ENCODE measurements at regions not wholly inside any gene's neighbourhood (a gene's known extent, or its start where the extent isn't known, plus 50 kb on each side); places are given as distances from the start of the nearest gene placed in this dataset.

GRCh38 chr12:30188602-30189326 is 405.0 kb upstream of the TMTC1 start:
- Histone ChIP-seq H3K79me2 (ENCODE audit: control insufficient read depth, insufficient read depth, low read length) (no peaks in the 10 kb centered on the region), H3K9me3 (ENCODE audit: control extremely low read depth in 1 of 3, control insufficient read depth in 2 of 3, insufficient read depth in 1 of 3, low read length in 2 of 3) (no peaks in the 10 kb centered on the region), H3K27ac (ENCODE audit: low read length in 2 of 2) (no peak overlapping the region), H3K4me2 (replicated peaks; ENCODE audit: low read depth, low read length, poor library complexity, severe bottlenecking) (no peak overlapping the region), H3K36me3 (replicated peaks in 1 of 2; ENCODE audit: control extremely low read depth in 1 of 2, control insufficient read depth in 1 of 2, extremely low read depth in 1 of 2, insufficient read depth in 2 of 2, low read length in 1 of 2) (no peaks in the 10 kb centered on the region), H3K4me3 (ENCODE audit: control extremely low read depth in 1 of 5, extremely low read depth in 1 of 5, insufficient read depth in 1 of 5, low read depth in 2 of 5, low read length in 4 of 5) (no peak overlapping the region), H2AFZ (ENCODE audit: insufficient read depth, low read depth, low read length, poor library complexity, severe bottlenecking) (no peak overlapping the region), H3K9ac (ENCODE audit: low read length) (no peak overlapping the region), H3K27me3 (replicated peaks in 1 of 4; ENCODE audit: control extremely low read depth in 1 of 4, control insufficient read depth in 3 of 4, insufficient read depth in 4 of 4, low read length in 3 of 4) (no peaks in the 10 kb centered on the region), H4K20me1 (ENCODE audit: control insufficient read depth, insufficient read depth, low read length, poor library complexity, severe bottlenecking) (no peaks in the 10 kb centered on the region), H3K4me1 (ENCODE audit: control insufficient read depth in 2 of 2, insufficient read depth in 2 of 2, low read length in 2 of 2) (no peaks in the 10 kb centered on the region)
- no peaks in the 10 kb centered on the region for H3K4me1 Mint-ChIP-seq
- no peak for TF ChIP-seq EZH2 (IDR thresholded peaks at IDR 0.05; ENCODE audit: borderline replicate concordance, insufficient read depth, low read depth, low read length, poor library complexity, severe bottlenecking)
- TF ChIP-seq CTCF (IDR thresholded peaks at IDR 0.05) = no peak
- ChIA-PET CTCF (no interaction called here), POLR2A (no interaction called here)
- 79% methylated on average over 4 of the region's 8 CpGs for WGBS (ENCODE audit: insufficient coverage)
- no peak overlapping the region for H3K27ac Mint-ChIP-seq
- no peak overlapping the region for H3K4me3 Mint-ChIP-seq
- intact Hi-C loops (cut with micrococcal nuclease) = no loop called here
- DNase-seq (no peak), ATAC-seq (ENCODE audit: low read depth) (no peak)
- no peaks in the 10 kb centered on the region for H3K9me3 Mint-ChIP-seq (ENCODE audit: insufficient read depth)
- H3K27me3 Mint-ChIP-seq = no peaks in the 10 kb centered on the region

- no peak for TF ChIP-seq EZH2 (IDR thresholded peaks at IDR 0.05; ENCODE audit: borderline replicate concordance, insufficient read depth, low read depth, low read length, poor library complexity, severe bottlenecking)
- no peak for TF ChIP-seq CTCF (IDR thresholded peaks at IDR 0.05)
- intact Hi-C loops (cut with micrococcal nuclease) = no loop called here
- Histone ChIP-seq H3K4me3 (ENCODE audit: control extremely low read depth in 1 of 5, extremely low read depth in 1 of 5, insufficient read depth in 1 of 5, low read depth in 2 of 5, low read length in 4 of 5) (no peak overlapping the region), H4K20me1 (ENCODE audit: control insufficient read depth, insufficient read depth, low read length, poor library complexity, severe bottlenecking) (no peaks in the 10 kb centered on the region), H3K27ac (ENCODE audit: low read length in 2 of 2) (no peak overlapping the region), H3K27me3 (replicated peaks in 1 of 4; ENCODE audit: control extremely low read depth in 1 of 4, control insufficient read depth in 3 of 4, insufficient read depth in 4 of 4, low read length in 3 of 4) (no peaks in the 10 kb centered on the region), H3K4me2 (replicated peaks; ENCODE audit: low read depth, low read length, poor library complexity, severe bottlenecking) (no peak overlapping the region), H3K9me3 (ENCODE audit: control extremely low read depth in 1 of 3, control insufficient read depth in 2 of 3, insufficient read depth in 1 of 3, low read length in 2 of 3) (peaks cover 0 to 4% (median 0%) of the 10 kb centered on the region in 3 donors), H3K4me1 (ENCODE audit: control insufficient read depth in 2 of 2, insufficient read depth in 2 of 2, low read length in 2 of 2) (no peaks in the 10 kb centered on the region), H3K36me3 (replicated peaks in 1 of 2; ENCODE audit: control extremely low read depth in 1 of 2, control insufficient read depth in 1 of 2, extremely low read depth in 1 of 2, insufficient read depth in 2 of 2, low read length in 1 of 2) (no peaks in the 10 kb centered on the region), H3K79me2 (ENCODE audit: control insufficient read depth, insufficient read depth, low read length) (no peaks in the 10 kb centered on the region), H2AFZ (ENCODE audit: insufficient read depth, low read depth, low read length, poor library complexity, severe bottlenecking) (no peak overlapping the region), H3K9ac (ENCODE audit: low read length) (no peak overlapping the region)
- ChIA-PET CTCF (no interaction called here), POLR2A (no interaction called here)
- DNase-seq = no peak
- Mint-ChIP-seq H3K27me3 (no peaks in the 10 kb centered on the region), H3K4me1 (no peaks in the 10 kb centered on the region), H3K4me3 (no peak overlapping the region), H3K27ac (no peak overlapping the region), H3K9me3 (ENCODE audit: insufficient read depth) (no peaks in the 10 kb centered on the region)
- no CpG with 5 or more reads among the region's 2 CpGs for WGBS (ENCODE audit: insufficient coverage)
- ATAC-seq (ENCODE audit: low read depth) = no peak
These were observed 403.7 kb upstream of the TMTC1 start for GRCh38 chr12:30187426-30187825.
